Occipital lobe (tissue), 1 donor: ENCODE measurements at regions not wholly inside any gene's neighbourhood (a gene's known extent, or its start where the extent isn't known, plus 50 kb on each side); places are given as distances from the start of the nearest gene placed in this dataset.

Experiments used
- DNase-seq: peaks from one replicate; lab custom pipeline; 2025; lab: John Stamatoyannopoulos, UW

GRCh38 chr1:69223156-69223555 is 344.6 kb upstream of the LRRC7 start:
- no peak for DNase-seq

GRCh38 chr1:69228501-69228900 is 339.2 kb upstream of the LRRC7 start:
- DNase-seq, result no peak

GRCh38 chr1:69230208-69230607 is 337.5 kb upstream of the LRRC7 start:
- DNase-seq, result no peak

- no peak for DNase-seq
These were observed 334.3 kb upstream of the LRRC7 start for GRCh38 chr1:69233463-69233862.

GRCh38 chr1:69244211-69244610 is 323.5 kb upstream of the LRRC7 start:
- DNase-seq, result no peak

- DNase-seq, result no peak
These were observed 321.6 kb upstream of the LRRC7 start for GRCh38 chr1:69246109-69246508.

- DNase-seq, result no peak
These were observed 321.0 kb upstream of the LRRC7 start for GRCh38 chr1:69246710-69247109.

- no peak for DNase-seq
These were observed 315.0 kb upstream of the LRRC7 start for GRCh38 chr1:69252696-69253095.

GRCh38 chr1:69256036-69256435 is 311.7 kb upstream of the LRRC7 start:
- DNase-seq, result no peak

- DNase-seq, result no peak
These were observed 308.9 kb upstream of the LRRC7 start for GRCh38 chr1:69258842-69259241.

GRCh38 chr1:69263921-69264391 is 303.8 kb upstream of the LRRC7 start:
- DNase-seq, result no peak

- DNase-seq, result no peak
These were observed 298.2 kb upstream of the LRRC7 start for GRCh38 chr1:69269491-69269890.

- no peak for DNase-seq
These were observed 296.1 kb upstream of the LRRC7 start for GRCh38 chr1:69271587-69272125.

GRCh38 chr1:69272684-69273083 is 295.0 kb upstream of the LRRC7 start:
- DNase-seq, result no peak

- DNase-seq, result no peak
These were observed 288.8 kb upstream of the LRRC7 start for GRCh38 chr1:69278923-69279322.

- DNase-seq, result no peak
These were observed 284.2 kb upstream of the LRRC7 start for GRCh38 chr1:69283516-69283915.

GRCh38 chr1:69284508-69284907 is 283.2 kb upstream of the LRRC7 start:
- DNase-seq, result no peak

- DNase-seq, result no peak
These were observed 279.3 kb upstream of the LRRC7 start for GRCh38 chr1:69288416-69288815.

- no peak for DNase-seq
These were observed 277.4 kb upstream of the LRRC7 start for GRCh38 chr1:69290291-69290690.

GRCh38 chr1:69291541-69291940 is 276.2 kb upstream of the LRRC7 start:
- no peak for DNase-seq

- no peak for DNase-seq
These were observed 274.9 kb upstream of the LRRC7 start for GRCh38 chr1:69292833-69293232.

GRCh38 chr1:69294171-69294570 is 273.6 kb upstream of the LRRC7 start:
- DNase-seq, result no peak

GRCh38 chr1:69295265-69295664 is 272.5 kb upstream of the LRRC7 start:
- no peak for DNase-seq

GRCh38 chr1:69305621-69306020 is 262.1 kb upstream of the LRRC7 start:
- no peak for DNase-seq
